ENCODE measurements at regions not wholly inside any gene's neighbourhood (a gene's known extent, or its start where the extent isn't known, plus 50 kb on each side); places are given as distances from the start of the nearest gene placed in this dataset.

DNA sequence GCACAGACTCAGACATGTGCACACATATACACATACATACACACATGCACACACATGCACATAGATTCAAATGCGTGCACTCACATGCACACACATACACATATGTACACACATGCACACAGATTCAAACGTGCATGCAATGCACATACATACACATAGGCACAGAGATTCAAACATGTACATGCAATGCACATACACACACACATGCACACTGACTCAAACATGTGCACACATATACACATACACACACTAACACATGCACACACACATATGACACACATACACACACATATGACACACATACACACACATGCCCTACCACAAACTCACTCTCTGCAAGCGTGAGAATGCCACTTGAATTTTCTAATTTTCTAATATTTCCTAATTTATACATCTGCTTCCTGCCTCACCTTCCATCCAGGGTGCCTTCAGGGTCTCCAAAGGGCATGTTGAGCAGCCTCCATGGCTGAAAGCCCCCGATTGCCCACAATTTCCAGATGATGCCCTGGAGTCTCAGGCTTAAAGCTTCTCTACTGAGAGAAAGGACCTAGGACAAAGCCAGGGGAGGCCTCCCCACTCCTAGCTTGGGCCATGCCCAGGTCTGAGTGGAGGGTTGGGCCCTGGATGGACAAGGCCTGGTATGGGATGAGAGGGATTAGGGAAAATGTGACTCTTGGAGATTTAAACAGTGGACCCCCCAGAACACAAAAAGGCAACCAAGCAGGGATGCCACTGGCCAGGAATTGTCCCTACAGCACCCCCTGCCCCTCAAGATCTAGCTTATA lies 487.1 kb downstream of the TCERG1L start:
- H3K9ac ChIP-seq (ENCODE audit: control insufficient read depth, extremely low read depth, insufficient read depth, low read length) = no peak overlapping the region
- H3K4me1 ChIP-seq (ENCODE audit: control insufficient read depth, extremely low read depth, insufficient read depth, low read length) = no peaks in the 10 kb centered on the region
- FAIRE-seq (no peak), DNase-seq (ENCODE audit: low read depth, low spot score) (no peak)
- H3K27me3 ChIP-seq (ENCODE audit: control insufficient read depth, extremely low read depth, insufficient read depth, low read length) = no peaks in the 10 kb centered on the region
- dilution Hi-C loops (cut with MboI; ENCODE audit: extremely low pct_ligation_motif_present, low sequenced_read_pairs) = no loop called here
- no peak overlapping the region for H3K4me3 ChIP-seq (ENCODE audit: control insufficient read depth in 2 of 3, extremely low read depth in 1 of 3, insufficient read depth in 2 of 3, low read depth in 1 of 3, low read length in 3 of 3)
- no peak overlapping the region for H2AFZ ChIP-seq (ENCODE audit: control insufficient read depth, low read length)
- H4K20me1 ChIP-seq (ENCODE audit: control insufficient read depth, extremely low read depth, insufficient read depth, low read length) = no peaks in the 10 kb centered on the region
- no peaks in the 10 kb centered on the region for H3K9me1 ChIP-seq (ENCODE audit: control insufficient read depth, extremely low read depth, insufficient read depth, low read length)
- no peak overlapping the region for H3K27ac ChIP-seq (ENCODE audit: control insufficient read depth, insufficient read depth, low read length)
- TF ChIP-seq EZH2 (IDR thresholded peaks at IDR 0.05; ENCODE audit: low read length) = no peak
- TF ChIP-seq, protein P1, sequence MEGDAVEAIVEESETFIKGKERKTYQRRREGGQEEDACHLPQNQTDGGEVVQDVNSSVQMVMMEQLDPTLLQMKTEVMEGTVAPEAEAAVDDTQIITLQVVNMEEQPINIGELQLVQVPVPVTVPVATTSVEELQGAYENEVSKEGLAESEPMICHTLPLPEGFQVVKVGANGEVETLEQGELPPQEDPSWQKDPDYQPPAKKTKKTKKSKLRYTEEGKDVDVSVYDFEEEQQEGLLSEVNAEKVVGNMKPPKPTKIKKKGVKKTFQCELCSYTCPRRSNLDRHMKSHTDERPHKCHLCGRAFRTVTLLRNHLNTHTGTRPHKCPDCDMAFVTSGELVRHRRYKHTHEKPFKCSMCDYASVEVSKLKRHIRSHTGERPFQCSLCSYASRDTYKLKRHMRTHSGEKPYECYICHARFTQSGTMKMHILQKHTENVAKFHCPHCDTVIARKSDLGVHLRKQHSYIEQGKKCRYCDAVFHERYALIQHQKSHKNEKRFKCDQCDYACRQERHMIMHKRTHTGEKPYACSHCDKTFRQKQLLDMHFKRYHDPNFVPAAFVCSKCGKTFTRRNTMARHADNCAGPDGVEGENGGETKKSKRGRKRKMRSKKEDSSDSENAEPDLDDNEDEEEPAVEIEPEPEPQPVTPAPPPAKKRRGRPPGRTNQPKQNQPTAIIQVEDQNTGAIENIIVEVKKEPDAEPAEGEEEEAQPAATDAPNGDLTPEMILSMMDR (optimal IDR thresholded peaks at IDR 0.05 in 1 of 3, IDR thresholded peaks at IDR 0.05 in 1 of 3, conservative IDR thresholded peaks at IDR 0.05 in 1 of 3; ENCODE audit: extremely low read depth in 1 of 3, insufficient read depth in 2 of 3, low read length in 3 of 3) = no peak
- H3K9me3 ChIP-seq (ENCODE audit: control insufficient read depth, low read depth, low read length) = peaks cover 3% of the 10 kb centered on the region
- no peaks in the 10 kb centered on the region for H3K79me2 ChIP-seq (ENCODE audit: control insufficient read depth, insufficient read depth, low read length)
- no peak overlapping the region for H3K4me2 ChIP-seq (ENCODE audit: control insufficient read depth, extremely low read depth, insufficient read depth, low read depth, low read length)
- H3K36me3 ChIP-seq (ENCODE audit: control insufficient read depth in 2 of 2, extremely low read depth in 1 of 2, insufficient read depth in 2 of 2, low read length in 2 of 2) = no peaks in the 10 kb centered on the region

DNA sequence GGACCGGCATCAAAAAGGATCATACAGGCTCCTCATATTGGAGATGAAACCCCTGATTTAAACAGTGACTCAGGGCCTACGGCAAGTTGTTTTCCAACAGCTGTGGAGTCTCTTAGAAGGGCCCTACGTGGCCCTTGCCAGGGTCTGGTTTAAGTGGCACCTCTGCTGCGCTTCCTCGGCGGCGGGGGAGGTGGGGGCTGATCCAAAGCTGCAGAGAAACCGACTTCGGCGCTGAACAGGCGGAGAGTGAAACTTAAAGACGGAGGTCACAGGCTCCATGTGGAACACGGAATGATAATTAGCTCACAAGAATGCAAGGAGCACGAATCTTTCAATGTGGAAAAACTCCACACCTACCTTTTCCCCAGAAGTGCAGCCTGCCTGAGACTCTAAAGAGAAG lies 477.9 kb downstream of the TCERG1L start:
- no peaks in the 10 kb centered on the region for H3K79me2 ChIP-seq (ENCODE audit: control insufficient read depth, insufficient read depth, low read length)
- no peak overlapping the region for H3K4me2 ChIP-seq (ENCODE audit: control insufficient read depth, extremely low read depth, insufficient read depth, low read depth, low read length)
- no peaks in the 10 kb centered on the region for H3K27me3 ChIP-seq (ENCODE audit: control insufficient read depth, extremely low read depth, insufficient read depth, low read length)
- H3K4me1 ChIP-seq (ENCODE audit: control insufficient read depth, extremely low read depth, insufficient read depth, low read length) = no peaks in the 10 kb centered on the region
- no peaks in the 10 kb centered on the region for H4K20me1 ChIP-seq (ENCODE audit: control insufficient read depth, extremely low read depth, insufficient read depth, low read length)
- no peaks in the 10 kb centered on the region for H3K36me3 ChIP-seq (ENCODE audit: control insufficient read depth in 2 of 2, extremely low read depth in 1 of 2, insufficient read depth in 2 of 2, low read length in 2 of 2)
- dilution Hi-C loops (cut with MboI; ENCODE audit: extremely low pct_ligation_motif_present, low sequenced_read_pairs) = no loop called here
- peaks cover 9% of the 10 kb centered on the region for H3K9me3 ChIP-seq (ENCODE audit: control insufficient read depth, low read depth, low read length)
- TF ChIP-seq, protein P1 (optimal IDR thresholded peaks at IDR 0.05 in 1 of 3, IDR thresholded peaks at IDR 0.05 in 1 of 3, conservative IDR thresholded peaks at IDR 0.05 in 1 of 3; ENCODE audit: extremely low read depth in 1 of 3, insufficient read depth in 2 of 3, low read length in 3 of 3) = no peak
- TF ChIP-seq EZH2 (IDR thresholded peaks at IDR 0.05; ENCODE audit: low read length) = no peak
- no peak overlapping the region for H3K4me3 ChIP-seq (ENCODE audit: control insufficient read depth in 2 of 3, extremely low read depth in 1 of 3, insufficient read depth in 2 of 3, low read depth in 1 of 3, low read length in 3 of 3)
- no peak for FAIRE-seq
- H3K9me1 ChIP-seq (ENCODE audit: control insufficient read depth, extremely low read depth, insufficient read depth, low read length) = no peaks in the 10 kb centered on the region
- DNase-seq (ENCODE audit: low read depth, low spot score) = no peak
- no peak overlapping the region for H3K27ac ChIP-seq (ENCODE audit: control insufficient read depth, insufficient read depth, low read length)
- H2AFZ ChIP-seq (ENCODE audit: control insufficient read depth, low read length) = no peak overlapping the region
- H3K9ac ChIP-seq (ENCODE audit: control insufficient read depth, extremely low read depth, insufficient read depth, low read length) = no peak overlapping the region
